Skeletal muscle cell (primary cell): ENCODE measurements at regions not wholly inside any gene's neighbourhood (a gene's known extent, or its start where the extent isn't known, plus 50 kb on each side); places are given as distances from the start of the nearest gene placed in this dataset.
"Not testable (repeated sequence)": the region's sequence is repeated elsewhere in the genome, so short reads cannot be mapped to it uniquely, and the experiment has no call there.

ENCODE experiments used
- DNase-seq: peaks from one replicate; pipeline ENCODE4 v3.0.0-alpha.2; 2010; ENCODE audit warnings: low read depth
- H3K4me3 ChIP-seq: 2 replicates; pipeline ENCODE4 v1.5.1; 2011; ENCODE audit warnings: low read depth, mild to moderate bottlenecking, control low read depth, low read length, moderate library complexity

DNA sequence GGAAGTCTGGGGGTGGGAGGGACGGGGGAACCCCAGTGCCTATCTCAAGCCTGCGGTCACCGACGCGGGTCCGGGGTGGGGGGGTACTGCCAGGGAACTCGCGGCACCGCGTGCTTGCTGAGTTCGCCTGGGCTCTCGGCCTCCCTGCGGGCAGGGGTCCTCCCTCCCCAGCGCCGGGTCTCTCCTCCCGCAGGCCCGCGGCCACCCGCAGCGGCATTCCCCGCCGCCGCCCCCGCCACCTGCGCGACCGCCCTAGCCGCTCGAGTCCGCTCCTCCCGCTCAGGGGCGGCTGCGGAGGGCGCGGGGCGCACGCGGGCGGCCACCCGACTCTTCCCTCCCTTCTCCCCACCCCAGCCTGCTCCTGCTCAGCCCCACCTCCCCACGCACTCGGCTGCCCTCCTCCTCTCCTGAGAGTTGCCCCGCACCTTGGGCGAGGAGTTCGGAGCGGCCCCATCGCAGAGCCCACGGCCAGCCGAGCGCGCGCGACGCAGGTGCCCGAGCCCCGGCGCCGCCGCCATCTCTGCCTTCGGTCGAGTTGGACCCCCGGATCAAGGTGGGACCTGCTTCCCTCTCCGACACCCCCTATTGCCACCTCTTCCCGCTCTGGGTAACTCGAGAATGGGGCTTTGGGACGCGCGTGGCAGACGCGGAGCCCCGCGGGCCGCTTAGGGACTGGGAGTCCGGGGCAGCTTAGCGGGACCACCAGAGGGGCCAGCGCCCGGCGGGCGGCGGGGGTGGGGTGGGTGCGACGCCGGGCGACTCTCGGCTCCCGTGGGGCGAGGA lies 105.0 kb downstream of the LEPR start:
- DNase-seq: no peak

GRCh38 chr1:65526049-65526556 lies 105.6 kb downstream of the LEPR start:
- peak overlapping the region; percentile 54 for H3K4me3 ChIP-seq
- DNase-seq: no peak

More for the DNA sequence above, 105.0 kb downstream of the LEPR start:
- H3K4me3 ChIP-seq: peak overlapping the region; percentile 54

DNA sequence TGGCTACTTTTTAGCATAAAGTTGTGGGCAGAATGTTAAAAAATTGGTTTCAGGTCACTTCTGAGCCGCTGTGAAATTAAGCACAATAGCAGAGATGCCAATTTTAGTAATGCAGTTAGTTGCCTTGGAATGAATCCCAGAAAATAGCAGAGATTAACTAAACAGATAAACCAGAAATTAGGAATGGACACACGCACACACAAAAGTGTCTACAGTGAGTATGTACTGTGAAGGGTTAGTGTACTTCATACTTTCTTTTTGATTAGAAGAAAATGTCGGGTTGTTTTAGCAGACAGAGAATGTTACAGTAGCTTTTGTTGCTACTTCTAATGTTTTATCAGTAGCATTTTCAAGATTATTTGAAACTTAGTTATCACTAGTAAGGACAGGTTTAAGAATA lies 106.7 kb downstream of the LEPR start:
- H3K4me3 ChIP-seq: no peak overlapping the region
- no peak for DNase-seq

DNA sequence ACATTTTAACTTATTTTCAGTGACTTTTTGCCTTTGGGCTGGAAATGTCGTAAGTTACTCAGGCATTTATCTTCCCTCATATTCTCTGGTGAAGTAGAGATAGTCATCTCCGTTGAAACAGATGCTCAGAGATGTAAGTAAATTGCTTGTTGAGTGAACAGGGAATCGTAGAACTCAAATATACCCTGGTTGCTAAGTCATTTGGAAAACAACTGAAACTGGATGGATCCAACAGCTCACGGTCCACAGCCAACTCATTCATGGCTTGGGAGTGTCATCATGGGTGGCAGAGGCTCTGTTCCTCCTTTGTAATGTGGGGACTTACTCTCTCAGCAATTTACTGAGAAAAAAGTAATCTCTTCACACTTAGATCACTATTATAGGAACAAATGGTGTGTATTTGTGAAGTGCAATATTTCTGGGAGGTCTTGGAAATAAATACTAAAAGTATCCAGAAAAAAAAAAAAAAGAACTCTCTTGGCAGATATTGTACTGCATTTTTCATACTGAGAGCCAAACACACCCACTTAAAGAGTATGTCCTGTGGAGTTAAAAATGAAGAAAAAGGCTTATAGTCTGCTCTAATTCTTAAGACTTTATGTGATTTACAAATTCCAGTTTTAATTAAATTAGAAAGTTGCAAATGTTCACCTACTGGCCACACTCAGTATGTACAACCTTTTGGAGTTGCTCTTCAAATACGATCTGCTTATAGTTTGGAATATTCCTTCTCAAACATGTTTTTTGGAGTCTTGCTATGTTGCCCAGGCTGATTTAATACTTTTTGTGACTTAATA lies 107.4 kb downstream of the LEPR start:
- no peak overlapping the region for H3K4me3 ChIP-seq
- no peak for DNase-seq

GRCh38 chr1:65531972-65532570 lies 111.6 kb downstream of the LEPR start:
- DNase-seq: no peak
- no peak overlapping the region for H3K4me3 ChIP-seq

- no peak for DNase-seq
- no peak overlapping the region for H3K4me3 ChIP-seq
Observed at GRCh38 chr1:65535981-65536380, 115.5 kb downstream of the LEPR start.

- no peak overlapping the region for H3K4me3 ChIP-seq
- no peak for DNase-seq
Observed at GRCh38 chr1:65538086-65538485, 117.6 kb downstream of the LEPR start.

GRCh38 chr1:65538664-65539063 lies 118.2 kb downstream of the LEPR start:
- DNase-seq: no peak
- H3K4me3 ChIP-seq: no peak overlapping the region

DNA sequence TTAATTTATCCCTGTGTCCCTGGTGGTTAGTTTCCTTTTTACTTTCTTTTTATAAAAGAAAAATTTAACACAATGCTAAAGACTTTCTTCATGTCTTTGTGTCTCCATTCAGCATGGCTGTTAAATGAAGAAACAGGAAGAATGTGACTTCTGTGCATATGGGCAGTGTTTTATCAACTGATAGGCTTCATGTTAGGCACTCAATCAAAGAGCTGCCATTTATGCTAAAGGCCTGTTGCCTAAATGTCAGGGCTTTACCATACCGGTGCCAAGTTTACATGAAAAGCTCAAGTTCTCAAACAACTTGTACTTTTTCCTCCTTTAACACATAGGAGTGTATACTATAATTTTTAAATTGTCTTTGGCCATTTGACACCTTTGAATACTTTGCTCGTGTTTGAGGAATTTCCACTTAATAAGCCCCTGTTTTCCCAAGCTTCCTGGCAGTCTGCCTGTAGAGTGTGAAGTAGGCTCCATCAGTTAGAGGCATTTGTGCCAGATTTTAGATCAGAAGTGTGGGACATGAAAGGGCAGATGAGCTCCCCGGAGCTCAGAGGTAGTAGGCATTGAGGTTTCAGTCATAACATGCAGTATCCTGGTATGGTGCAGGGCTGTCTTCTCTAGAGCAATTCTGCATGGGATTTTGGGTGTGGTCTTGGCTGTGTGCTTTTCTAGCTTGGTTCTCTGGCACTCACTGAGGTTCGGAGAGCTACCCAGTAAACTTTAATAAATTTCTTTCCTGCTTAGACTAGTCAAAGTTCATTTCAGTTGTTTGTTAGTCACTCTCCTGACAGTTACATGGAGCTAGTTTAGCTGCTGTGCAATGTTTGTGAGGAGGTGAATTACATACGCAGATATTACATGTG lies 119.0 kb downstream of the LEPR start:
- no peak overlapping the region for H3K4me3 ChIP-seq
- no peak for DNase-seq

DNA sequence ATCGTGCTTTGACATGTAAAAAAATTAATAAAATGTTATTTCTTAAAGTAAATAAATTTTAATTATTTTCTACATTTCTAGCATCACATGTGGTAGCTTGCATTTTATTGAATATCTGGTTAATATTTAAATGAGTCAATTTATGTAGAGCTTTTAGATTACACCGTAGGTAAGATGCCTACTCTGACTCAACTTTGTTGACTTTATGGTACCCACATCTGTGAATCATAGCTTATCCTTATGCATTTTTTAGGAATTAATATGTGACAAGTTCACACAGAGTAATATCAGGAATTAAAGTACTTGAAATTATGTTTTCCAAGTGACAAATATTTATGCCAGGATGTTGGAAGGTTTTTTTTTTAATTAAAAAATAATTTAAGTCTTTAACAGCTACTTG lies 120.7 kb downstream of the LEPR start:
- DNase-seq: no peak

GRCh38 chr1:65541865-65542264 lies 121.4 kb downstream of the LEPR start:
- no peak for DNase-seq
- no peak overlapping the region for H3K4me3 ChIP-seq

More for the DNA sequence above, 120.7 kb downstream of the LEPR start:
- H3K4me3 ChIP-seq: no peak overlapping the region

GRCh38 chr1:65542592-65542991 lies 122.1 kb downstream of the LEPR start:
- DNase-seq, H3K4me3 ChIP-seq: not testable (repeated sequence)

DNA sequence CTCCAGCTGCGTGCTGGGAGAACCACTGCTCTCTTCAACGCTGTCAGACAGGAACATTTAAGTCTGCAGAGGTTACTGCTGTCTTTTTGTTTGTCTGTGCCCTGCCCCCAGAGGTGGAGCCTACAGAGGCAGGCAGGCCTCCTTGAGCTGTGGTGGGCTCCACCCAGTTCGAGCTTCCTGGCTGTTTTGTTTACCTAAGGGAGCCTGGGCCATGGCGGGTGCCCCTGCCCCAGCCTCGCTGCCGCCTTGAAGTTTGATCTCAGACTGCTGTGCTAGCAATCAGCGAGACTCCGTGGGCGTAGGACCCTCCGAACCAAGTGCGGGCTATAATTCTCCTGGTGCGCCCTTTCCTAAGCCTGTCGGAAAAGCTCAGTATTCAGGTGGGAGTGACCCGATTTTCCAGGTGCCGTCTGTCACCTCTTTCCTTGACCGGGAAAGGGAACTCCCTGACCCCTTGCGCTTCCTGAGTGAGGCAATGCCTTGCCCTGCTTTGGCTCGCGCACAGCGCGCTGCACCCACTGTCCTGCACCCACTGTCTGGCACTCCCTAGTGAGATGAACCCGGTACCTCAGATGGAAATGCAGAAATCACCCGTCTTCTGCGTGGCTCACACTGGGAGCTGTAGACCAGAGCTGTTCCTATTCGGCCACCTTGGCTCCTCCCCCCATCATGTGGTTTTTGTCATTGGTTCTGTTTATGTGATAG lies 130.0 kb downstream of the LEPR start:
- H3K4me3 ChIP-seq: not testable (repeated sequence)

GRCh38 chr1:65552484-65552883 lies 132.0 kb downstream of the LEPR start:
- DNase-seq, H3K4me3 ChIP-seq: not testable (repeated sequence)

More for the DNA sequence above, 130.0 kb downstream of the LEPR start:
- DNase-seq: not testable (repeated sequence)

- not testable (repeated sequence) for DNase-seq, H3K4me3 ChIP-seq
Observed at GRCh38 chr1:65554086-65554764, 133.8 kb downstream of the LEPR start.

DNA sequence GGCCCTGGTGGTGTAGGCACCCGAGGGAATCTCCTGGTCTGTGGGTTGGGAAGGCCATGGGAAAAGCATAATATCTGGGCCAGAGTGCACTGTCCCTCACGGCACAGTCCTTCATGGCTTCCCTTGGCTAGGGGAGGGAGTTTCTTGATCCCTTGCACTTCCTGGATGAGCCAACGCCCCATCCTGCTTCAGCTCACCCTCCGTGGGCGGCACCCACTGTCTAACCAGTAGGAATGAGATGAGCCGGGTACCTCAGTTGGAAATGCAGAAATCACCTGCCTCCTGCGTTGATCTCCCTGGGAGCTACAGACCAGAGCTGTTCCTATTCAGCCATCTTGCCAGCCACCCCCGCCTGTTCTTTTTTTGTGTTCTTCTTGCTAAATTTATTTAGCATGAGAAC lies 134.4 kb downstream of the LEPR start:
- H3K4me3 ChIP-seq: no peak overlapping the region
- DNase-seq: no peak

DNA sequence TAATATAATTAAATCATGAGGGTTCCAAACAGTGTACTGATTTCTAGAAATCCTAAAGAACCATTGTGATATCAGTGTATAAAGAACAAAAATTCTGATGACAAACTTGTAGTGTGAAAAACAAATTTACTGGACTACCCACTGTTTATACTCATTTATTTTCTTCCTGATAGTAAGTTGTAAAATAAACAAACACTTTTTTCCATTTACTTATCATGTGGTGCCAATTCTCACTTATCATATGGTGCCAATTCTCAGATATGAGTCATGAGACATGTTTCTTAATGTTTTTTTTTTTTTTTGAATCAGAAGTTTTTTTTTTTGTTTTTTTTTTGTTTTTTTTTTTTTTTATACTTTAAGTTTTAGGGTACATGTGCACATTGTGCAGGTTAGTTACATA lies 137.7 kb downstream of the LEPR start:
- no peak for DNase-seq
- H3K4me3 ChIP-seq: no peak overlapping the region

DNA sequence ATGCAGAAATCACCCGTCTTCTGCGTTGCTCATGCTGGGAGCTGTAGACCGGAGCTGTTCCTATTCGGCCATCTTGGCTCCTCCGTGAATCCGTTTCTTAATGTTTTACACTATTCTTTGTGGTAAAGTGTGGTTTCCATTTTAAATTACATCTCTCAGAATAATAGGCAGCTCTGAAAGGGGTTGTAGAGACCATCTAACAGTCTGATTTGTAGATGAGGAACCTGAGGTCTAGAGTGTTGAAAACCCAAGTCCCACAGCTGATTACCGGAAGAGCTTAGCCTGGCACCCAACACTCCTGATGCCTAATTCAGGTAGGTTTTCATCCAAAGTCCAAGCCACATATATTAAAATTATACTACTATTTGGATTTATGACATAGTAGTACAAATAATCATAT lies 144.0 kb downstream of the LEPR start:
- no peak overlapping the region for H3K4me3 ChIP-seq
- no peak for DNase-seq
